ENCODE measurements at regions not wholly inside any gene's neighbourhood (a gene's known extent, or its start where the extent isn't known, plus 50 kb on each side); places are given as distances from the start of the nearest gene placed in this dataset.

DNA sequence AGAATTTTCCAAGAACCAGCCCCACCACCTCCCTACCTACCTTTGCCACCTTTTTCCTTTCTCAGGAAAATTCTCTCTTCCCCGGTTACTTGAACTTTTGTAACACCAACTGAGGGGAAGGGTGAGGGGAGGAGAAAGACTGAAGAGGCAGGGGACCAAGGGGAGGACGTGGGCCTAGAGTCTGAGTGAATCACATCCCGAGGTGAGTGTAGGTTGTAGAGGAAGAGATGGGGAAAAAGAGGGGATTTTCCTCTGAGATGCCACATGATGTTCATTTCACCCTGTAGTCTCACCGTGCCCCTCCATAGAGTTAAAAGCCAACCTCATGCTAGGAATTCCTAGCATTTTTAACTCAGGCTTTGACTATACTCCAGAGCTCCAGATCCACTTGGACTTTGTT is 311.8 kb downstream of the RPAP3 start:
- H3K4me3 ChIP-seq (ENCODE audit: low read depth, low read length) = no peak overlapping the region
- DNase-seq (ENCODE audit: low read depth) = no peak
- TF ChIP-seq MYC (IDR thresholded peaks at IDR 0.05; ENCODE audit: low read depth, low read length) (no peak), POLR2A (IDR thresholded peaks at IDR 0.05; ENCODE audit: extremely low read depth, insufficient read length) (no peak)
- TF ChIP-seq, protein P1, sequence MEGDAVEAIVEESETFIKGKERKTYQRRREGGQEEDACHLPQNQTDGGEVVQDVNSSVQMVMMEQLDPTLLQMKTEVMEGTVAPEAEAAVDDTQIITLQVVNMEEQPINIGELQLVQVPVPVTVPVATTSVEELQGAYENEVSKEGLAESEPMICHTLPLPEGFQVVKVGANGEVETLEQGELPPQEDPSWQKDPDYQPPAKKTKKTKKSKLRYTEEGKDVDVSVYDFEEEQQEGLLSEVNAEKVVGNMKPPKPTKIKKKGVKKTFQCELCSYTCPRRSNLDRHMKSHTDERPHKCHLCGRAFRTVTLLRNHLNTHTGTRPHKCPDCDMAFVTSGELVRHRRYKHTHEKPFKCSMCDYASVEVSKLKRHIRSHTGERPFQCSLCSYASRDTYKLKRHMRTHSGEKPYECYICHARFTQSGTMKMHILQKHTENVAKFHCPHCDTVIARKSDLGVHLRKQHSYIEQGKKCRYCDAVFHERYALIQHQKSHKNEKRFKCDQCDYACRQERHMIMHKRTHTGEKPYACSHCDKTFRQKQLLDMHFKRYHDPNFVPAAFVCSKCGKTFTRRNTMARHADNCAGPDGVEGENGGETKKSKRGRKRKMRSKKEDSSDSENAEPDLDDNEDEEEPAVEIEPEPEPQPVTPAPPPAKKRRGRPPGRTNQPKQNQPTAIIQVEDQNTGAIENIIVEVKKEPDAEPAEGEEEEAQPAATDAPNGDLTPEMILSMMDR (IDR thresholded peaks at IDR 0.05; ENCODE audit: low read depth, low read length) = no peak
- TF ChIP-seq, protein P2, sequence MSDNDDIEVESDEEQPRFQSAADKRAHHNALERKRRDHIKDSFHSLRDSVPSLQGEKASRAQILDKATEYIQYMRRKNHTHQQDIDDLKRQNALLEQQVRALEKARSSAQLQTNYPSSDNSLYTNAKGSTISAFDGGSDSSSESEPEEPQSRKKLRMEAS (IDR thresholded peaks at IDR 0.05; ENCODE audit: low read depth, low read length) = no peak

DNA sequence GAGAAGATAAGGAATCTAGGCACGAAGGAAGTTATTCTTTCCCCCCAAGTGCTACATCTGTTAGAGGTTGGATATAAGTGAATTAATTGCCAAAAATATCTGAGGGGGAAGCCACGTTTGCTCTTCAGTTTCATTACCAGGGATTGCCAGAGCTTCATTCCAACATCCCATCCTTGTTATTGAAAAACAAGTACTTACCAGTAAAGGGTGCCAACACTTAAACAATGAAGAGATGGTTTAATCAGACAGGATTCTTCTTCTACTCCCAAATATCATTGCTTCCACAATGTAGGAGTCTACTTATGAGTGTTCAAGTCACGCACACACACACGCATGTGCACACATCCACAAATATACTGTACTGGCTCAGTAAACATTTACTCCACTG is 312.4 kb downstream of the RPAP3 start:
- TF ChIP-seq, protein P2 (IDR thresholded peaks at IDR 0.05; ENCODE audit: low read depth, low read length) = no peak
- TF ChIP-seq, protein P1 (IDR thresholded peaks at IDR 0.05; ENCODE audit: low read depth, low read length) = no peak
- TF ChIP-seq MYC (IDR thresholded peaks at IDR 0.05; ENCODE audit: low read depth, low read length) (no peak), POLR2A (IDR thresholded peaks at IDR 0.05; ENCODE audit: extremely low read depth, insufficient read length) (no peak)
- DNase-seq (ENCODE audit: low read depth) = no peak
- H3K4me3 ChIP-seq (ENCODE audit: low read depth, low read length) = no peak overlapping the region

DNA sequence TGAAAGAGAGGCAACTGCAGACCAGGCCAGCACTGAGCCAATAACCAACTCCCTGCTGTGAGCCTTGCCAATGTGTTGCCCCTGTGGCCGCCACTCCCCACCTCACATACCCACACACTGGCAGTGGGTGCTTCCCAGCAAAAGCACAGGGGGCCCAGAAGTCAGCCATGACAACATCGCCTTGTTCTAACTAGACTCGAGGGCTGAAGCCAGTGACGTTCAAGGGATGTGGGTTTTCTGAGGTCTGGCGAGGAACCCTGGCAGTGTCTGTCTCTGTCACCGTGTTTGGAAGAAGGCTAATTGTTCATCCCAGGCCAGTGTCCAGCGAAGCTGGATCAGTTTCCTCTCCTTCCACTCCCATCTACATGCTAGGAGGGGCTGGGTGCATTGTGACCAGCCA is 311.8 kb upstream of the AMIGO2 start:
- no peak for DNase-seq (ENCODE audit: low read depth)
- no peak overlapping the region for H3K4me3 ChIP-seq (ENCODE audit: low read depth, low read length)
- TF ChIP-seq, protein P2 (IDR thresholded peaks at IDR 0.05; ENCODE audit: low read depth, low read length) = no peak
- TF ChIP-seq MYC (IDR thresholded peaks at IDR 0.05; ENCODE audit: low read depth, low read length) (no peak), POLR2A (IDR thresholded peaks at IDR 0.05; ENCODE audit: extremely low read depth, insufficient read length) (no peak)
- TF ChIP-seq, protein P1 (IDR thresholded peaks at IDR 0.05; ENCODE audit: low read depth, low read length) = no peak

DNA sequence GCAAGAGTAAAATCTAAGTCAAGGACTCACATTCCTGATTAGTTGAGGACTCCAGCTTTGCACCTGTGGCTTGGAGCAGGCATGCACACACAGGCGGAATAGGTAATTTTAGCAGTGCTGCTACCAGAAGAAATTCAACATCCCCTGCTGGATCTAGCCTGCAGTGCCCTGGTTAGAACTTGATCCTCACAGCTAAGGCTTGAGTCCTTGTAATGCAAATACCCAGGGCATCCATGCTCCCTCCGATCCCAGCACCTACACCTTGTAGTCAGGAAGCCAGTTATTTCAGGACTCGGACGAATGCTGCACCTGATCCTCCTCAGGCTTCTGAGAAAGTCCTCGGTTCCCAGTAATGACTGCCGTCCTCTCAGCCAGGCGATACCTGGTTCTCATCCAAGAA is 309.0 kb upstream of the AMIGO2 start:
- no peak for DNase-seq (ENCODE audit: low read depth)
- no peak overlapping the region for H3K4me3 ChIP-seq (ENCODE audit: low read depth, low read length)
- TF ChIP-seq, protein P2 (IDR thresholded peaks at IDR 0.05; ENCODE audit: low read depth, low read length) = no peak
- TF ChIP-seq, protein P1 (IDR thresholded peaks at IDR 0.05; ENCODE audit: low read depth, low read length) = no peak
- TF ChIP-seq POLR2A (IDR thresholded peaks at IDR 0.05; ENCODE audit: extremely low read depth, insufficient read length) = no peak
- TF ChIP-seq MYC (IDR thresholded peaks at IDR 0.05; ENCODE audit: low read depth, low read length) = no peak

DNA sequence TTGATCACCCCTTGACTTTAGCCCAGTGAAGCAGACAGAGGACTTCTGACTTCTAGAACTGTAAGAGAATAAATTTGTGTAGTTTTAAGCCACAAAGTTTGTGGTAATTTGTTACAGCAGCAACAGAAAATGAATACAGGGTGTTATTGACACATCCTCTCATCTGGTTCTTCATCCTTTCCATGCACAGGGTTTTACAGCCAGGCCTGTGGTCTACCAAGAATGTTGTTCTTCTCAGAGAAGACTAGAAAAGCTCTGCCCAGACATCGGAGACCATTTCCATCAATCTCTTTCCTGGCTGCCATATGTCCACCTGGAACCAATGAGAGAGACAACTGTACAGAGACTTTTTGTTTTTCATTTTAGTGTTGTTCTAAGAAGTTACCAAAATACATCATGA is 308.2 kb upstream of the AMIGO2 start:
- TF ChIP-seq, protein P2 (IDR thresholded peaks at IDR 0.05; ENCODE audit: low read depth, low read length) = no peak
- TF ChIP-seq, protein P1 (IDR thresholded peaks at IDR 0.05; ENCODE audit: low read depth, low read length) = no peak
- TF ChIP-seq MYC (IDR thresholded peaks at IDR 0.05; ENCODE audit: low read depth, low read length) (no peak), POLR2A (IDR thresholded peaks at IDR 0.05; ENCODE audit: extremely low read depth, insufficient read length) (no peak)
- H3K4me3 ChIP-seq (ENCODE audit: low read depth, low read length) = no peak overlapping the region
- DNase-seq (ENCODE audit: low read depth) = no peak

DNA sequence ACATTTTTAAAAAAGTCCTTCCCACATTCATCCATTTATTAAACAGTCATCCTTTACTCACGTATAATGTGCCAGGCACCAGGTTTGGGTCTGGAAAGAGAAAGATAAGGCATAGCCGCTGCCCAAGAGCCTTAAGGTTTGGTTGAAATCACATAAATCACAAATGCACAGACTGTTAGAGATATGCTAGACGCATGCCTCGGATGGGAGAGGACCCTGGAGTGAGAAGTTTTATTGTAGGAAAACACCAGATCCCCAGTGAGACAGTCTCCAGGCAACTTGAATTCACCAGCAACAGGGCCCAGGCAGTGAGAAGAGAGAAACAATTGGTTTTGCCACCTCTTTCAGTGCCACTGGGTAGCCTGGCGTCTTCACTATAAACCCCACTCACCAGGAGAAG is 305.9 kb upstream of the AMIGO2 start:
- TF ChIP-seq POLR2A (IDR thresholded peaks at IDR 0.05; ENCODE audit: extremely low read depth, insufficient read length) = no peak
- DNase-seq (ENCODE audit: low read depth) = no peak
- no peak overlapping the region for H3K4me3 ChIP-seq (ENCODE audit: low read depth, low read length)

Data from NB4 (cell line).